ENCODE measurements at regions not wholly inside any gene's neighbourhood (a gene's known extent, or its start where the extent isn't known, plus 50 kb on each side); places are given as distances from the start of the nearest gene placed in this dataset.
A peak's percentile ranks its signal among the peaks of the same experiment; 100 is the strongest.

DNA sequence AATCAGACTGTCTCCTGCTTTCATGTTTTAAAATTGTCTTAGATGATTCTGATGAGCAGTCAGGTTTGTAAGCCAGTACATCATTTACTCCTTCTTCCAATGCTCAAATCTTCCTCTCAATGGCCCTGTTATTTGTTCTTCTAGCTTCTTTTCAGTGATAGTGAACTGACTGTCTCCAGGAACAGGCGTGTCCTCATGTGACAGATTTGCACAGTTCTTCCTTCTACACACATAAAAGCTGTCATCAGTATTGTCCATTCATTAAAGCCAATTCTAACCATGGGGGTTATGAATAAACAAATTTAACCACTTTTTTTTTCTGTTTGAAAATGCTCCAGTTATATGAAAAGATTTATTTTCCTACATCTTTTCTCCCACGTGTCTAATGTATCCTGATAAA, 308.7 kb upstream of the SORCS1 start:
- no peak for DNase-seq

DNA sequence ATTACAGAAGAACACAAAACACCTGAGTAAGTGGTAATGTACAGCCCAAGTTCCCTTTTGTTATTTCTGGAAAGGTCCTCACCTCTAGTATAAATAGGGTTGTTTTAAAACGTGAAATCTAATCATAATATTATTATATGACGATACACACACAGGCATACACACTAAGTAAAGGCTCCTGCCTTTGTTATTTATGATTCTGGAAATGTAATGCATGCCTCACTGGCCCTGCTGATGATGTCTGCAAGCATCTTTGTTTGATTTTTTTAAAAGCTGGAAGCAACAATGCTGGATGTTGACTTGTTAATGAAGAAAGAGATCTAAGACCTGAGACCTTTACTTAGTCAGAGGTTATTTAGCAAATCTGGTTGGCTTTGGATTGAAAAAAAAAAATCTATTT, 307.4 kb upstream of the SORCS1 start:
- DNase-seq = no peak

DNA sequence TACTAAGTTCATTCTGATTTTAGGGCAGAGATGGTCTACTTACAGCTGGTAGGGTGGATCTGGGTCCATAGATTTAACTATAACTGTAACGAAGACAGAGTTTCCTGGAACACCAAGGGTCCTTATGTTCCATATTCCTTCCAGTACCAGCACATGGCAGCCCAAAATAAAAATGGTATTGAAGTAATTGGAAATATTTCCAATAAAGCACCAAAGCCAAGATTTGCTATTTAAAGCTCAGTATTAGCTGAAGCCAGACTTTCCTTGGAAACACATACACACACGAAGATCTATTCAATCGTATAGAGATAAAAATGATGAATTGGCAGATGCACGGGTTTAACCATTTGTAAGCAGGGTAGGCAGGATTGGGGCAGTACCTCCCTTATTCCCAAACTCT, 289.1 kb upstream of the SORCS1 start:
- DNase-seq = no peak

DNA sequence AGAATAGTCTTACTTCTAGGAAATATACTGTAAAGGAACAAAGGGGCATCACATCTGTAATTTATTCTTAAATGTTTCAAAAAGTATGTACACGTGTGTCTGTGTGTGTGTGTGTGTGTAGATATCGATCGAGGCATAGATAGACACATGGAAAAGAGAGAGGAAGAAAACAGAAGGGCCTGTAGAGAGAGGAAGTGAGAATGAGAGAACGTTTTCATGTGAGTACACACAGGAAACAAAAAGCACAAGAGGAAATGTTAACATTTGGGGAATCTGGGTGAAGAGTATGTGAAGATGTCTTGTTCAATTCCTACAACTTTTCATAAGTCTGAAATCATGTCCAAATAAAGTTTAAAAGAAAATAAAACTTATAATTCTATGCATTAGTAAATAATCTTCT, 286.5 kb upstream of the SORCS1 start:
- DNase-seq = no peak

DNA sequence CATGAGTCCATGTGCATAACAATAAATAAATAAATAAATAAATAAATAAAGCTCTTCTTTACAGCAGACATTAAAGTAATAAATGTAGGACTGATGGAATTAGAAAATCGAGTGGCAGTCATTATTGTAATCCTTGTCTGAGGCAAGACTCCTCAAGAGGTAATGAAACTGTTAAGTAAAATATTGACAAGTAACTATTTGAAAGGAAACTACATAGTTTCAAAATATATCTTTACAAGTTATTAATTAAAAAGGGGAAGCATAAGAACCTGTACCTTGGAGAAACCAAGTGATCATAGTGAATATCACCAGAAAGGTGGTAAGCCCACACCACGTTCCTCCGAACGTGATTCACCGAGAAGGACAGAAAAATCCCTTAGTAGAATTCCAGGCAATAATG, 285.6 kb upstream of the SORCS1 start:
- DNase-seq = no peak

DNA sequence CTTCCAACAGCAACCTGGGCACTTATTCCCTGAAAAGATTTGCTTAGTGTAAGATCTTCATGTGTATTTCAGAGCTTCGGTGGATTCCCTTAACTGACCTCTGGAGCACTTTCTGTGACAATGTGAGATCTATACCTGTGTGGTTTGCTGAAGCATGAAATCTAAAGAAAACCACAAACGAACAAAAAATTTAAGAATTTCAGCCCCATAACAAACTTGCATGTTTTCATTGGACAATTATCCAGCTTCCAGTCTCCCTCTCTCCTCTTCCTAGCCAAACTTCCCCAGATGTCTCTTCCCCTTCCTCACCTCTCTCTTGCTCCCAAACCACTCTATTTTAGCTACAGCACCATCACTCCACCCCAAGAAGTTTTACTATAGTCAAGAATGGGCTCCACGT, 279.9 kb upstream of the SORCS1 start:
- no peak for DNase-seq

DNA sequence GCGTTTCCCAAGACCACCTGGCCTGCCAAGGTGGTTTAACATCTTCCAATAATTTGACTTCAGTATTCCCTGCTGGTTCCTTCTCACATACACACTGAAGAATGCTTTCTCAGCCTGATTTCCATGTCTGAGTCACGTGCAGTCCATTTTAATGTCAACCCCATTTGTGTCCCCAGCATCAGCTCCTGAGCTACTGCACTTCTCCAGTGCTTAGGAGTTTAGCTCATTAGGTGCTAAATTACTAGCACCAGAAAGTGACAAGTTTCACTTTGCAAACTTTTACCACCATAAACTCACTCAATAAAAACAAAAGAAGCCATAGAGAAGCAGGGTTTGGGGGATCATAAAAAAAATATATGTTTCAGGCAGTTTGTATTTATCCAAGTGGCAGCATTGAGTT, 279.3 kb upstream of the SORCS1 start:
- no peak for DNase-seq

DNA sequence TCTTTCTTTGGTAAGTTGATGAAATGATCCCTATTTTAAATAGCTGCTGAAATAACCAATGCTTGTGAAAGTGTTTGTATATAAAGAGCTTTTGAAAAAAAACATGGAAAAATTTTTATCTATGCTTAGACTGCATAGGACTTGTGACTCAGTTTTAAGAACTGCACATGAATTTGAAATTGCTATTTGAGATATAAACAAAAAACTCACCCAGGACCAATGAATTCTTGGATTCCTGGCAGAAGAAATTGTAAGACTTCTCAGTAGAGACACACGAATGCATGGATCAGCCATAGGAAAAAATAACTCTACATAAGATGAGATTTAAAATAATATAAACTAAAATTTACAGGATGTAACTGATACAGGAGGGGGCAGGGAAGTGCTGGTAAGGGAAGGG, 278.8 kb upstream of the SORCS1 start:
- no peak for DNase-seq

DNA sequence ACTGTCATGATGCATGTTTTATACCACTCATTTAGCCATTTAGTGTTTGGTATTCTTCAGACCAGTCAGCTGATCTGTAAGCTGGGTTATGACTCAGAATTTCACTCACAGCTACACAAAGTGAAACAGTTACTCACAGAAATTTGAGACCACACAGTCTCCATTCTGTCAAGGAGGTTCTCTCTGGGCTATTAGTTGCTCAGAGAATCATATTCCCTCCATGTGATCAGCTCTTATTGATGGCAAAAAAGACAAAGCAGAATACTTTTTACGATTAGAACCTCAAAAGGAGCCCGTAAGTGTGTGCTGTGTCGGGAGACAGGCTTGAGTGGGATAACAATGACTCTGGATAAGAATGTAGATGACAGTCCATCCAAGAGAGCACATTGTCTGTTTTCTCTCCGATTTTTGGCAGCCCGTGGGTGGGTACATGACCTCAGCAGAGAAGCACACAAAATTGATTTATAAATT, 277.6 kb upstream of the SORCS1 start:
- no peak for DNase-seq

DNA sequence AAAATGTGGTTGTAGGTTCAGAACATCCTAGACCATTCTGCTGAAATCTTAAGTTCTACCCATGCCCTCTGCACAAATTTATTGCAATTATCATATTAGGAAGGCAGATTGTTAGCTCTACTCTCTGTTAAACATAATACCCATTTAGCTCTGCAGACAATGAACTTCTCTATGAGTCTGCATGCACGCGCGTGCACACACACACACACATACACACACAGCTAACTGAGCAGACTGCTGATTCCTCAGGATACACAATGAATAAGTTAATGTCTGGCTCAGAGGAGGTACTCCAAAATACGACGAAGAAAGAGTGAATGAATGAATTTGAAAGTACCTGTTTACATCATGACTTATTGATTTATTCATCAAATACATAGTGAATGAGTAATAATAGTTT, 276.2 kb upstream of the SORCS1 start:
- DNase-seq = no peak

DNA sequence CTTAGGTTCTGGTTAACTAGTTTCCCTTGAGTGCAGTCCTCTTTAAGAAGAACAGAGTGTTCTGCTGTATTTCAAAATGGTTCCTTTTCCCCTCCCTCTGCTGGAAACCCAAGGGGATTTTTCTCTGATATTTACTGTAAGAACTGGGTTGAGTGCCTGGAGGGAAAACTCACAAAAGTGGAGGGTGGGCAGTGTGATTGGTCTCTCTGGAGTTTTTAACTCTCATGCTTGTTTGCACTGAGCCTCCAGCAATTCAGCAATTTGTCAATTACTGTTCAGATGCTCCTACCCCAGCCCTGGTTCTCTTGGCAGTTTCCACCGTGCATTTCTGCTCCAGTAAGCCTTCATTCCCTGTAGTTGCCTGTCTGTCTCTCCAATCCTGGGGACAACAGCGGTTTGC, 273.4 kb upstream of the SORCS1 start:
- DNase-seq = no peak

DNA sequence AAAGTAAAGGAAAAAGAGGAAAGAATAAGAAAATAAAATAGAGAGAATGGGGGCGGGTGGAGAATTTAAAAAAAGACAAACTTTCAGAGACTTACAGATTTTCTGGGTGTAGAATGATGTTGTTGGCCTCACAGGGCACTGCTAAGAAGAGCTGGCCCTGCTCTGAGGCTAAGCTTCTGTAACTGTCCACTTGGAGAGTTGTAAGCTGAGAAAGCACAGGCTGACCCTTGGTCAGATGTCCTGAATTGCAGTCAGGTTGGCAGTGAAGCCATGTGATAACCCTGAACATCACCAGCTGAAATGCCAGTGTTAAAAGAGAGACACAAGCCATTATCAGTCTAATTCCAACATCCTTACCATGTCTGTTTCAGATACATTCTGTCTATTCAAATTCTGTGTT, 272.1 kb upstream of the SORCS1 start:
- no peak for DNase-seq

DNA sequence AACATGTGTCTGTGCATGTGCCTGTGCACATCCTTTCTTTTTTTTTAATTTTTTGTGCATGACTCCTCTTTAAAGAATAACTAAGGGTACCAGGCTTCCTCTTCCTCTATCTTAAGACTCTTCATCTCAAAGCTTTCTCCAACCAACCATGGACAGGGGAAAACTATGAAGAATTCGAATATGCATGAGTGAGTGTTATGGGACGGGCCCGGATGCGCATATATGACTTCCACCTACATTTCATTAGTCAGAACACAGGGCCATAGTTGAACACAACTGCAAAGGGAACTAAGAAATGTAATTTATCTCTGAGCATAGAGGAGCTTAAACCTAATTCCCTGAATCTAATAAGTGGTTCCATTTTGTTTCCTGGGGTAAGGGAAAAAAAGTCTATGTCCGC, 270.3 kb upstream of the SORCS1 start:
- no peak for DNase-seq

DNA sequence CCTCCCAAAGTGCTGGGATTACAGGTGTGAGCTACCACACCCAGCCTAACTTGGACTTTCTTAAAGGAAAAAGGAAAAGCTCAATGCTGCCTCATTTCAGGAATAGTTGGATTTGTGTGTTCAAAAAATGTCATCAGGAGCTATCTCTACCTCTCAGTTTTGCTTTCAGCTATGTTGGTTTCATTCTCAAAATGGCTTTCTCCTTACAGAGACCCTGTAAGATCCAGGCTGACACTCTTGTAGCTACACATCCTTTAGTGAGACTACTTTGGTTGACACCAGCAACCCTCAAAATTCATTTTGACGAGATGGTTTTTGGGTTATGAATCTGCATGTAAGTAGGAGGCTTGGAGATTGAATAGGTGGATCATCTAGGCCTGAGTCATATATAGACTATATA, 269.7 kb upstream of the SORCS1 start:
- no peak for DNase-seq

DNA sequence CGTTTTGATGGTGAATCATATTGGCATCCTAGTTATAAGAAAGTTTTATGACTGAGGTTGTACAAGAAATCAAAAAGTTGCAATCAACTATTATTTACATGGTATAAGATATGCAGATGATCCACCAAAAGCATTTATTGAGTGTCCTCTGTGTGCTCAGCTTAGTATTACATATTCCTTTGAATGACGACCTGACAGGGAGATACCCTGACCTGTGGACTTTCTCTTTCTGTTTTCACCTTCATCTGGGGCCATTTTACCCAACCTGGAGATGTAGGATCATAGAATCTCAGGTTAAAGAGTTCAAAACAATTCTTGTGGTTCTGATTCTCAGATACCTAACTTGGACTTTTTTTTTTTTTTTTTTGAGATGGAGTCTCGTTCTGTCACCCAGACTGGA, 269.1 kb upstream of the SORCS1 start:
- DNase-seq = no peak

DNA sequence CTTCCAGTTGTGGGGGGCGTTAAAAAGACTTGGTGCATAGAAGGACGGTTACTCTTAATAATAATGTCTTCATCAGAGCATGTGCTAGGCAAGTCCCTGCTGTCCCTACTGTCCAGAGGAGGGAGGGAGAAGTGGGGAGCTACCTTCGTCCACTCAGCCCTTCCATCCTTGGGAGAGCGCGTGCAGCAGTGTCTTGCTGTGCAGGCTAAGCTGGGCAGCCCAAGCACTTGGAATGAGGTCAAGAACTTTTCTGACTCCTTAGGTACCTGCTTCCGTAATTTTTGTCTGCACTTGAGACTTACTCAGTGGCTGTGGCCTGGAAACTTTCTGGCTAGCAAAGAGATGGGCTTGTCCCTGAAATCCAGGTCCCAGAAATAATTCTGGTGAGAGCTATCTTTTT, 265.9 kb upstream of the SORCS1 start:
- DNase-seq = no peak

DNA sequence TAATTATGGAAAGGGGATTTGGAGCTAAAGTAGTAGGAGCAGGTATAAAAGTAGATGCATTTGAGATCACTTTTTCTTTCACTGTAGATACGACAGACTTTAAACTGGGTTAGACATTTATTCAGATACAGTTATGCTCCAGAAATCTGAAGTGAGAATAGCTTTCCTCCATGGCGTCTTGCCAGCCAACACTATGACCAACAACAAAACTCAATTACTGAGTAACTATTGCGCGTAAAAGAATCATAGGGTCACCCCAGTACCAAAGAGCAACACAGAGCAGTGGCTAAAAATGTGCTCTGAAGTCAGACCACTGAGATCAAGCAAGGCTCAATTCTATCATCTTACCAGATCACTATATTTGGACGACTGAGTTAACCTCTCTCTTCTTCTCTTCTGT, 262.5 kb upstream of the SORCS1 start:
- no peak for DNase-seq

DNA sequence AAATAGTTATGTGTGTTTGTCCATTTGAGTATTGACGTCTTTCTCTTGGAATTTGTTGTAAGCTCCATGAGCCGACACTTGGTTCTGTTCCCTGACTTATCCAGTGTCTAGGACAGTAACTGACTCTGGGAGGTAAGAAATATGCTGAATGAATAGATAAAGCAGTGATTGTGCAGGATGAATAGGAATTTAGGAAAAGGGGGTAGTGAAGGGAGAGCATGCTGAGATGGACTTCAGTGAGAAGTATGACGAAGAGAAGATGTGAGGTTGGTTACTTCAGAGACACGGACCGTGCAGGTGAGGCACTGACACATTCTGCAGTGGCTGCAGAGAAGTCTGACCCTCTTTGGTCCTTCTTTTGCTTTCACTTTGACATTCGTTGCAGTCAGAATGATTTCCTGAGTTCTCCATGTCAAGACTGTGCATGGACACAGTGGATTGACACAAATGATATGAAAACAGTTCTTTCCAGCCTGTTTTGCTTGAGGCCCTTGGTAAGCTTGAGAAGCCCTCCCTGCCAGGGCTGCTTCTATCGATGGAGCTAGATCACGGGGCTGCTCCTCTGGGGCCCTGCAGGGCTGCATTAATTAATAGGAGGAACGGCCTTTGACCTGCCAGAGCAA, 261.5 kb upstream of the SORCS1 start:
- no peak for DNase-seq

DNA sequence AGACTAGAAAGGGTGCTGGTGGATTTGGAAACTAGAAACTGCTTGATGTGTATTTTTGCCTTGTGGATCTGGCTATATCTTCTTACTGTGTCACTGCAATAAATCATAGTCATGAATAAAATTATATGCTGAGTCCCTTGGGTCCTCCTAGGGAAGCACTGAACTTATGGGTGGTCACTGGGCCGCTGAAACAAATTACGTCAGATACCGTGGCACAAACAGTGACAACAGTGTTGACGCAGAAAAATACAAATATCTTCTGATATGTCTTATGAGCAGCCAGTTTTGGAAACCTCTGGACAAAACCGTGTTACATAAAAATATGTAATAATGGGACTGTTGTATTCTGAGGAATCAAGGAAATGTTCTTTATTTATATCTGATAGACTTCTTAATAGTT, 260.1 kb upstream of the SORCS1 start:
- no peak for DNase-seq

DNA sequence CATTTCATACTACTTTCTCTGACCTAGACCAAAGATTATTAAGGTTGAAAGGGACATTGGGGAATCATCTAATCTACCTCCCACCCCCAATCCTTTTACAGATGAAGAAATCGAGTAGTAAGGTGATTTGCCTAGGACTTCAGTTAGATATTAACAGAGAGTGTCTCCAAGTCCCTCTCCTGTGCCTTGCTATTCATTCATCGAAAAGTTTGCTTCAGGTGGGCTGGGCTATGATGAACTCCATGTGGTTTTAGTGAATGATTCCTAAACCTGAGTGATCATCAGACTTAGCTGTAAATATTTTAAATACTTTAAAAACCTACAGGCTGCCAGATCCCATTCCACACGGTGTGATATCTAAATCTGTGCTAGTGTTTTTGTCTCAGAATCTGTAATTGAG, 259.4 kb upstream of the SORCS1 start:
- DNase-seq = no peak

DNA sequence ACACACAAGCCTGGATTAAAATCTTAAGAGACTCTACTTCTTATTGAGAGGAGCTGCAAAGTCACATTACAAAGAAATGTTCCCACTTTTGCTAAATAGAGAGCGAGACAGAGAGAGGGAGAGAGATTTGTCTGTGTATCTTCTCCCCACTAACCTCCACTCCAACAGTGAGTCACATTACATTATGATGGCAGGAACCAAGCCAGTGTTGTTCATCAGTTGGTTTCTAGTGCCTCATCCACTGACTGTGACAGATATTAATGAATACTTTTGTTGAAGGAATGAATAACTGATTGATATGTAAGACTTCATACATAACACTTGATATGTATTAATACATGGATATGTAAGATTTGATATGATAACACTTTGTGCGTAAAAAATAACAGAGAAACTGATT, 258.2 kb upstream of the SORCS1 start:
- DNase-seq = no peak

DNA sequence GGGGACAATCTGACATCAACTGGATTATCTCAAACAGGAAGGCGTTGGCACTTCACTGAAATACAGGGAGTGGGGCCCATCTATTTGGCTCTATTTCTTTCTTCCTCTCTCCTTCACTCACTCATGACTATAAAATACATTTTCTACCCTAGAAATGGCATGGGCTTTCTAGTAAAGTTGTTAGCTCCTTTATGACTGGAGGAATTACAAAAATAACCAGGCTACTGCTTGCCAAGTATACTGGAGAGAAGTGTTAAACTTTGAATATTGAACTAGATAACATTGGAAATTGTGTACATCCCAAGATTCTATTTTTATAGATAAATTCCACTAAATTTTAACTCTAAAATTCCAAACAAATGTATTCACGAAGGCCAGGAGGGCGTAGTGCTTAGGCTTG, 255.7 kb upstream of the SORCS1 start:
- DNase-seq = no peak

DNA sequence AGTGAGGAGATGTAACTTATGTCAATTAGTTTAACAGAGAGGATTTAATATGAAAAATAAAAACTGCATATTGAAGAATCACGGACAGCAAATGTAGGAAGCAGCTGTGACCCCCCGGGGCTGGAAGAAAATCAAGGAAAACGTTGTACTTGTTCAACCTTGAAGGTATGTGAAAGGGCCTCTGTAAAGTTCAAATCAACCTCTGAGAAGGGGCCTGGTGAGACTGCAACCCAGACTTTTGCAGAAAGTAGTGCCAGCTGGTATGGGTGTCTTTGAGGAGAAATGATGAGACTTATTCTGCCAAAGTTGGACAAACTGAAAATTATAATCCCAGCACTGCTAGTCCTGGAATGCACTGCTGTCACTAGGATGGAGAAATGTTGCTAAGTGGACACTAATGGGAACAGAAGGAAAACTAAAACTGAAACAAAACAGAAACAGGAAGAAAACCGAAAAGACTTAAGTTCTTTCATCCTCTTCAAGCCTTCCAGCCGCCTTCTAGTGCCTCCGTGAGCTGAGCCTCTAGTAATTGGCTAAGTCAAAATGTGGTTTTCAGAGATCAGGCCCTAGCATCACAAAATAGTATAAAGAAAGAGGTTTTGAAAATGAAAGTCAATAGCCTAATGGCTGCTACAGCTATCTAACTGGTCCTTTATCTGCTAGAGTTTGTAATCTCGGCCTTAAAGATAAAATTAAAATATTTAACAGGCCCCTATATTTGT, 253.7 kb upstream of the SORCS1 start:
- DNase-seq = no peak

DNA sequence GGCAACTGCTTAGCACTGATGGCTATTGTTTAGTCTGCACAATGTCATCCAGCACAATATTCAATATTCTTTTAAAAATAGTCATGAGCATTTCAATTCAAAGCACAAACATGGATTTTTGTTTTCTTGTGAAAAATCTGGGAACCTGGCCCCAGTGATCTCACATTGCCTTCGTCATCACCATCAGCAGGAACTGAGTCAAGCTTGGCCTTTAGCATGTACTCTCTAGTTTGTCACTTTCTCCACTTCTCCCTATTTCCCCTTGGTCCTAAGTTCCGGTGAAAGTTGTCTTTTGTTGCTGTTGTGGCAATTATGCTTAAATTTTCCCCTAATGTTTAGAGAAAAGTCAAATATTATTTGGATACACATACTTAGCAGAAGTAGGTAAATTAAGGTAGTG, 252.9 kb upstream of the SORCS1 start:
- DNase-seq = no peak

DNA sequence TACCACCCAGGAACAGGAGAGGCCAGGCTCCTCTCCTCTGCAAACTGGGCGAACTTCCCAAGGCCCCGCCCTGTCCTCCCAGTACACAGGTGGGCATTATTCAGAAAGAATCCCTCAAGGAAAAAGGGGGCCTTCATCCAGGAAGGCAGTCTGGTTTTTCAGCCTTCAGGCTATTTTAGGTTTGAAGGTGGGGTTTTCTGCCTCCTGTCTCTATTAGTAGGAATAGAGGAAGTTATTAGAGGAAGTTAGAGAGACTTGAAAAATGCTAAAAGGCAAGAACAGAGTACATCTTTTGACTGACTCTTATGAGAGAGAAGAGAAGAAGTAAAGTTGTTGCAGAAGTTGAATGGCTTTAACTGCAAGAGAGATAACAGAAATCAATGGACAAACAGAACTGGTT, 250.9 kb upstream of the SORCS1 start:
- peak in 1 of 2 donors; percentile 5 for DNase-seq
